H1 (cell line): ENCODE measurements at regions not wholly inside any gene's neighbourhood (a gene's known extent, or its start where the extent isn't known, plus 50 kb on each side); places are given as distances from the start of the nearest gene placed in this dataset.

Experiments
- CTCF ChIA-PET: fragments of 300-600 bp; sonication (Branson Sonifier 250); formaldehyde crosslinking; loops from one replicate; lab custom pipeline; 2021; ENCODE audit not compliant: partially characterized antibody; lab: Charles Lee
- POLR2A ChIA-PET: fragments of 300-600 bp; sonication (Branson Sonifier 250); formaldehyde crosslinking; loops from one replicate; lab custom pipeline; 2021; ENCODE audit warnings: inconsistent platforms; ENCODE audit not compliant: partially characterized antibody; lab: Charles Lee
- DNase-seq, 2 experiments: peaks; one replicate each; pipeline versions ENCODE4 v3.0.0 to v3.0.0-alpha.2; 2010 to 2022; ENCODE audit warnings: low spot score in 2 of 2, low read depth in 1 of 2, mixed read lengths in 1 of 2
- FAIRE-seq: peaks from 2 replicates; lab custom pipeline; 2011; peaks lifted over from hg19 to GRCh38; lab: Jason Lieb, UNC
- H2AFZ ChIP-seq: 2 replicates; pipeline ENCODE4 v1.8.1; 2012; ENCODE audit warnings: low read length, inconsistent platforms
- H2AK5ac ChIP-seq: 2 replicates; pipeline ENCODE4 v1.6.1; 2013; ENCODE audit warnings: low read depth, low read length
- H2BK120ac ChIP-seq: replicated peaks from 2 replicates; pipeline ENCODE3; 2013; ENCODE audit warnings: low read depth, low read length, inconsistent platforms
- H2BK12ac ChIP-seq: 2 replicates; pipeline ENCODE4 v1.6.1; 2013; ENCODE audit warnings: low read depth, low read length
- H2BK15ac ChIP-seq: 2 replicates; pipeline ENCODE4 v1.6.1; 2013; ENCODE audit warnings: low read length
- H2BK20ac ChIP-seq: 2 replicates; pipeline ENCODE4 v1.6.1; 2013; ENCODE audit warnings: low read length
- H2BK5ac ChIP-seq: 2 replicates; pipeline ENCODE4 v1.6.1; 2013; ENCODE audit warnings: low read depth, low read length
- H3K14ac ChIP-seq: 2 replicates; pipeline ENCODE4 v1.6.1; 2013; ENCODE audit warnings: inconsistent platforms; ENCODE audit not compliant: insufficient read length
- H3K18ac ChIP-seq: 2 replicates; pipeline ENCODE4 v1.6.1; 2013; ENCODE audit warnings: low read length; ENCODE audit errors: extremely low read depth
- H3K23ac ChIP-seq: 2 replicates; pipeline ENCODE4 v1.6.1; 2013; ENCODE audit warnings: inconsistent platforms; ENCODE audit not compliant: insufficient read length
- H3K23me2 ChIP-seq: 2 replicates; pipeline ENCODE4 v1.6.1; 2013; ENCODE audit warnings: low read depth, low read length
- H3K27ac ChIP-seq: 2 replicates; pipeline ENCODE4 v1.6.1; 2011; ENCODE audit warnings: low read depth, low read length, inconsistent platforms
- H3K27me3 ChIP-seq, 4 experiments: replicated peaks in 1 of 4; 1 replicate in 1 of 4; 2 replicates in 3 of 4; pipeline versions ENCODE4 v1.6.1 to v1.8.1; 2011 to 2013; ENCODE audit warnings: low read length in 3 of 4, mild to moderate bottlenecking in 3 of 4, inconsistent platforms in 2 of 4, mixed read lengths in 2 of 4, moderate library complexity in 1 of 4; ENCODE audit not compliant: control insufficient read depth in 3 of 4, insufficient read depth in 3 of 4; ENCODE audit errors: extremely low read depth in 1 of 4
- H3K36me3 ChIP-seq, 4 experiments: 2 replicates each; pipeline versions ENCODE4 v1.6.1 to v1.8.1; 2011 to 2013; ENCODE audit warnings: mild to moderate bottlenecking in 4 of 4, low read length in 3 of 4, moderate library complexity in 2 of 4, control low read depth in 1 of 4, inconsistent platforms in 1 of 4; ENCODE audit not compliant: insufficient read depth in 4 of 4, control insufficient read depth in 2 of 4
- H3K4ac ChIP-seq: replicated peaks from 2 replicates; pipeline ENCODE3; 2013; ENCODE audit warnings: low read length, low read depth, mixed read lengths, inconsistent platforms; ENCODE audit not compliant: insufficient read length
- H3K4me1 ChIP-seq, 4 experiments: replicated peaks in 1 of 4; 1 replicate in 1 of 4; 2 replicates in 3 of 4; pipeline versions ENCODE4 v1.6.1 to v1.8.1; 2011 to 2013; ENCODE audit warnings: low read length in 3 of 4, inconsistent platforms in 2 of 4, mixed read lengths in 1 of 4; ENCODE audit not compliant: insufficient read depth in 4 of 4, control insufficient read depth in 3 of 4
- H3K4me2 ChIP-seq, 2 experiments: 2 replicates each; pipeline versions ENCODE4 v1.6.1 to v1.8.1; 2011 to 2013; ENCODE audit warnings: low read depth in 2 of 2, low read length in 2 of 2, control low read depth in 1 of 2, inconsistent platforms in 1 of 2, mild to moderate bottlenecking in 1 of 2; ENCODE audit not compliant: insufficient read depth in 1 of 2
- H3K4me3 ChIP-seq, 4 experiments: fragments of 200-600, 300-600 bp in 1 of 4; sonication (generic), shearing (Covaris generic), sonication (Bioruptor Twin) in 1 of 4; 2 replicates each; pipeline versions ENCODE4 v1.5.1 to v1.8.1; 2011 to 2016; ENCODE audit warnings: low read length in 4 of 4, low read depth in 3 of 4, control low read depth in 2 of 4, inconsistent platforms in 2 of 4, mild to moderate bottlenecking in 2 of 4, mixed read lengths in 1 of 4, moderate library complexity in 1 of 4; ENCODE audit not compliant: insufficient read depth in 2 of 4; ENCODE audit errors: extremely low read depth in 1 of 4
- H3K56ac ChIP-seq: replicated peaks from 2 replicates; pipeline ENCODE3; 2013; ENCODE audit warnings: low read depth, mild to moderate bottlenecking, mixed read lengths, low read length, inconsistent platforms; ENCODE audit not compliant: insufficient read length
- H3K79me1 ChIP-seq: 2 replicates; pipeline ENCODE4 v1.6.1; 2013; ENCODE audit warnings: low read depth, low read length, control low read depth
- H3K79me2 ChIP-seq, 2 experiments: 2 replicates each; pipeline versions ENCODE4 v1.6.1 to v1.8.1; 2012 to 2013; ENCODE audit warnings: low read length in 2 of 2, mild to moderate bottlenecking in 2 of 2, inconsistent platforms in 1 of 2; ENCODE audit not compliant: insufficient read depth in 2 of 2, control insufficient read depth in 1 of 2
- H3K9ac ChIP-seq, 4 experiments: replicated peaks in 1 of 4; 1 replicate in 1 of 4; 2 replicates in 3 of 4; pipeline versions ENCODE4 v1.6.1 to v1.8.1; 2011 to 2013; ENCODE audit warnings: low read depth in 3 of 4, low read length in 3 of 4, control low read depth in 2 of 4, mild to moderate bottlenecking in 2 of 4, moderate library complexity in 2 of 4, inconsistent platforms in 1 of 4; ENCODE audit errors: extremely low read depth in 1 of 4
- H3K9me3 ChIP-seq, 2 experiments: 2 replicates each; pipeline versions ENCODE4 v1.6.1 to v1.8.1; 2012 to 2013; ENCODE audit warnings: mild to moderate bottlenecking in 2 of 2, moderate library complexity in 2 of 2, control low read depth in 1 of 2, inconsistent platforms in 1 of 2, low read depth in 1 of 2, low read length in 1 of 2, mixed read lengths in 1 of 2; ENCODE audit not compliant: insufficient read depth in 2 of 2
- H4K20me1 ChIP-seq, 2 experiments: replicated peaks in 1 of 2; 2 replicates each; pipeline versions ENCODE3 to v1.8.1; 2011 to 2013; ENCODE audit warnings: inconsistent platforms in 2 of 2, low read length in 2 of 2, mild to moderate bottlenecking in 1 of 2; ENCODE audit not compliant: insufficient read depth in 2 of 2, control insufficient read depth in 1 of 2
- H4K5ac ChIP-seq: 2 replicates; pipeline ENCODE4 v1.6.1; 2013; ENCODE audit warnings: low read length, low read depth, mixed read lengths, inconsistent platforms; ENCODE audit not compliant: insufficient read length
- H4K8ac ChIP-seq: 2 replicates; pipeline ENCODE4 v1.8.0; 2013; ENCODE audit warnings: mild to moderate bottlenecking, moderate library complexity, low read length, inconsistent platforms; ENCODE audit not compliant: insufficient read depth; ENCODE audit errors: extremely low read depth
- H4K91ac ChIP-seq: replicated peaks from 2 replicates; pipeline ENCODE3; 2013; ENCODE audit warnings: low read length, mixed read lengths, inconsistent platforms; ENCODE audit not compliant: insufficient read length
- BACH1 ChIP-seq: IDR thresholded peaks from 2 replicates; pipeline ENCODE4 v1.6.1; 2012; ENCODE audit warnings: low read length, improper control_type of control experiment
- EZH2 ChIP-seq: fragments of 200-600 bp; sonication (generic); IDR thresholded peaks from 2 replicates; pipeline ENCODE4 v1.7.1; 2012; ENCODE audit warnings: low read depth, mild to moderate bottlenecking, moderate library complexity, low read length, inconsistent platforms; ENCODE audit not compliant: severe bottlenecking
- HDAC6 ChIP-seq: IDR thresholded peaks from one replicate; pipeline ENCODE4 v1.7.1; 2012; ENCODE audit warnings: low read depth, mild to moderate bottlenecking, inconsistent platforms, low read length, moderate library complexity
- PHF8 ChIP-seq: fragments of 200-600 bp; sonication (generic); conservative IDR thresholded peaks from 2 replicates; pipeline ENCODE4 v1.7.1; 2012; ENCODE audit warnings: low read depth, mild to moderate bottlenecking, inconsistent platforms, low read length, moderate library complexity
- RBBP5 ChIP-seq: IDR thresholded peaks from 2 replicates; pipeline ENCODE4 v1.7.1; 2012; ENCODE audit warnings: low read depth, mild to moderate bottlenecking, inconsistent platforms, low read length, moderate library complexity, borderline replicate concordance
- SIN3A ChIP-seq, 2 experiments: IDR thresholded peaks in 1 of 2; conservative IDR thresholded peaks in 1 of 2; 2 replicates each; pipeline ENCODE4 v1.6.1; 2011 to 2012; ENCODE audit warnings: low read length in 2 of 2, improper control_type of control experiment in 1 of 2, low read depth in 1 of 2, mild to moderate bottlenecking in 1 of 2
- WGBS, 2 experiments: shearing (Covaris generic) in 1 of 2; methylation state at CpG; one replicate each; pipeline versions ENCODE4 v1.1.6 to v1.1.7; 2013 to 2015; ENCODE audit warnings: low lambda C conversion rate in 2 of 2, mixed read lengths in 2 of 2, inconsistent platforms in 1 of 2, low coverage in 1 of 2, missing lambda C conversion rate in 1 of 2; ENCODE audit not compliant: insufficient replicate concordance in 2 of 2, insufficient coverage in 1 of 2, insufficient read length in 1 of 2; ENCODE audit errors: extremely low coverage in 1 of 2, missing lambda C conversion rate in 1 of 2; 5-methylcytosine and 5-hydroxymethylcytosine counted together

- Histone ChIP-seq H2AK5ac (no peak overlapping the region), H3K23me2 (no peaks in the 10 kb centered on the region), H2BK5ac (no peak overlapping the region), H3K36me3 (no peaks in the 10 kb centered on the region), H3K9me3 (no peaks in the 10 kb centered on the region), H4K20me1 (no peaks in the 10 kb centered on the region), H4K8ac (no peak overlapping the region), H4K5ac (no peak overlapping the region), H3K56ac (no peak overlapping the region), H3K4ac (no peak overlapping the region), H3K4me2 (no peak overlapping the region), H2AFZ (no peak overlapping the region), H2BK120ac (no peak overlapping the region), H4K91ac (no peak overlapping the region), H3K4me1 (peaks cover 0 to 9% (median 3%) of the 10 kb centered on the region in 4 experiments; a peak in 4 of 7 replicates), H3K27me3 (no peaks in the 10 kb centered on the region), H3K79me1 (no peaks in the 10 kb centered on the region), H3K79me2 (no peaks in the 10 kb centered on the region), H2BK20ac (0 out of 2 replicates have a peak overlapping the region, but pooled peaks have one; percentile 15), H3K14ac (no peak overlapping the region), H3K27ac (no peak overlapping the region), H2BK12ac (no peak overlapping the region), H2BK15ac (no peak overlapping the region), H3K9ac (no peak overlapping the region), H3K23ac (no peak overlapping the region), H3K18ac (no peak overlapping the region), H3K4me3 (no peak overlapping the region)
- ChIA-PET CTCF (interaction anchor here (0.6 to 1.9 kb wide), 3 partner anchors 46 to 79 kb away, joined by 3 to 6 read pairs (median 3); no protein-coding TSS in a partner anchor), POLR2A (no interaction called here)
- 90% methylated on average over 6 of the region's 6 CpGs; no CpG with 5 or more reads in 1 of the 2 experiments for WGBS, 2 experiments
- FAIRE-seq (no peak), DNase-seq (no peak)
- TF ChIP-seq BACH1 (no peak), SIN3A (conservative IDR thresholded peaks at IDR 0.05 in 1 of 2, IDR thresholded peaks at IDR 0.05 in 1 of 2; ENCODE audit: low read depth in 1 of 2, low read length in 2 of 2) (no peak), RBBP5 (no peak), PHF8 (no peak), HDAC6 (no peak), EZH2 (no peak)
These were observed 405.1 kb downstream of the TNS1 start for GRCh38 chr2:217597681-217598080.
